Ovary (tissue), 7 donors: ENCODE measurements at regions not wholly inside any gene's neighbourhood (a gene's known extent, or its start where the extent isn't known, plus 50 kb on each side); places are given as distances from the start of the nearest gene placed in this dataset.

ENCODE experiments used
- DNase-seq, 5 donors: peaks; one replicate each; pipeline ENCODE4 v3.0.0-alpha.2; 2019 to 2020
- H3K27ac ChIP-seq, 2 donors: fragments of 200-600 bp; one replicate each; pipeline versions ENCODE4 v1.5.1 to v1.8.0; 2019 to 2022
- H3K27me3 ChIP-seq: fragments of 200-600 bp; one replicate; pipeline ENCODE4 v1.8.0; 2022
- H3K36me3 ChIP-seq: fragments of 200-600 bp; sonication (generic); one replicate; pipeline ENCODE4 v1.5.1; 2019
- H3K4me1 ChIP-seq: one replicate; pipeline ENCODE4 v1.8.1; 2013; ENCODE audit warnings: mild to moderate bottlenecking, moderate library complexity; ENCODE audit not compliant: insufficient read depth
- H3K4me3 ChIP-seq: fragments of 200-600 bp; sonication (generic); one replicate; pipeline ENCODE4 v1.5.1; 2017
- H3K9me3 ChIP-seq, 2 donors: fragments of 200-600 bp in 1 of 2; sonication (generic) in 1 of 2; one replicate each; pipeline versions ENCODE4 v1.5.1 to v1.8.1; 2013 to 2019; ENCODE audit warnings: mild to moderate bottlenecking in 1 of 2, moderate library complexity in 1 of 2
- EP300 ChIP-seq: sonication (generic); formaldehyde crosslinking; IDR thresholded peaks from one replicate; pipeline ENCODE4 v1.6.1; 2017; ENCODE audit warnings: antibody characterized with exemption
- POLR2A ChIP-seq: fragments of 450-650 bp; IDR thresholded peaks from one replicate; pipeline ENCODE4 v1.6.1; 2017; ENCODE audit warnings: antibody characterized with exemption, mild to moderate bottlenecking, moderate library complexity
- WGBS, 3 donors: extraction: QIAGEN DNeasy Blood & Tissue Kit in 1 of 3; methylation state at CpG; one replicate each; pipeline versions ENCODE4 v1.1.5 to v1.1.7; 2013 to 2017; 5-methylcytosine and 5-hydroxymethylcytosine counted together
- intact Hi-C, 4 donors: fragments of 100-400 bp; cut with DNase I; formaldehyde crosslinking; loops; one replicate each; pipeline versions ENCODE4 v1.11.0 to v1.15.1; 2022 to 2023
- TF ChIP-seq, protein P1 (sequence below), 3 donors: fragments of 450-650 bp in 2 of 3; fragments of 200-600 bp in 1 of 3; IDR thresholded peaks; one replicate each; pipeline versions ENCODE4 v1.5.1 to v1.8.0; 2016 to 2022; ENCODE audit warnings: antibody characterized with exemption in 3 of 3, mild to moderate bottlenecking in 1 of 3
- donor health status: DM: no; HTN: no; CAD: no; lungs with moderate emphysema.
- donor health status: DM: no; HTN: no; CAD: no.
- donor health status: Bipolar disorder and iron deficiency.
- donor health status: DM: no; HTN: no; CAD: no.
- donor health status: DM: yes; HTN: yes; CAD: no.

DNA sequence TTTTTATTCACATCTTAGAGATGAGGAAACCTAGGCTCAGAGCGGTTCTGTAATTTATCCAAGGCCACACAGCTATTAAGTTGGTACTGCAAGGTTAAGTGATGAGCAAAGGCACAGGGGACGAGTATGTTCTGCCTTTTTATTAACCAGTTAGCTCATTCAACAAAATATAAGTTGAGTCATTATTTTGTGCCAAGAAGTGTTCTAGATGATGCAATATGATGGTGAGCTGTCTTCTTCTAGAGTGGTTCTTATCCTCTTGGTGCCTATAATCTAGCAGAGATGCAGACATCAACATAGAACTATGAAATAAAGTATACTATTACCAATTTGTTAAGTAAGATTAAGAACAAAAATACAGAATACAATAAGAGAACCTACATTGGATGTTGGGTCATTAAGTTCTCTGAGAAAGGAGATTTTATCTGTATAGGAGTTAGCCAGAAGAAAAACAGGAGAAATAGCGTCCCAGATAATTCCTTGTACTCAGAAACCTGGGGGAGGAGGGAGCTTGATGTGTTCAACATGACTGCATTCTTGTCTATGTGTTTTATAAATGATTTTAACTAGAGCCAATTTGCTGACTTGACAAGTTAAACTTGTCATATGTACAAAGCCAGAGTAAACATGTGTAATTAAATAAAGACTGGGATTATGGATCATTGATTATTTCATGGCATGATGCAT is 122.3 kb downstream of the TBXT start:
- intact Hi-C loops = no loop called here
- Histone ChIP-seq H3K27ac (no peak overlapping the region), H3K4me3 (no peak overlapping the region), H3K9me3 (no peaks in the 10 kb centered on the region), H3K36me3 (no peaks in the 10 kb centered on the region), H3K27me3 (no peaks in the 10 kb centered on the region), H3K4me1 (no peaks in the 10 kb centered on the region)
- no peak for DNase-seq
- TF ChIP-seq POLR2A = no peak
- TF ChIP-seq, protein P1, sequence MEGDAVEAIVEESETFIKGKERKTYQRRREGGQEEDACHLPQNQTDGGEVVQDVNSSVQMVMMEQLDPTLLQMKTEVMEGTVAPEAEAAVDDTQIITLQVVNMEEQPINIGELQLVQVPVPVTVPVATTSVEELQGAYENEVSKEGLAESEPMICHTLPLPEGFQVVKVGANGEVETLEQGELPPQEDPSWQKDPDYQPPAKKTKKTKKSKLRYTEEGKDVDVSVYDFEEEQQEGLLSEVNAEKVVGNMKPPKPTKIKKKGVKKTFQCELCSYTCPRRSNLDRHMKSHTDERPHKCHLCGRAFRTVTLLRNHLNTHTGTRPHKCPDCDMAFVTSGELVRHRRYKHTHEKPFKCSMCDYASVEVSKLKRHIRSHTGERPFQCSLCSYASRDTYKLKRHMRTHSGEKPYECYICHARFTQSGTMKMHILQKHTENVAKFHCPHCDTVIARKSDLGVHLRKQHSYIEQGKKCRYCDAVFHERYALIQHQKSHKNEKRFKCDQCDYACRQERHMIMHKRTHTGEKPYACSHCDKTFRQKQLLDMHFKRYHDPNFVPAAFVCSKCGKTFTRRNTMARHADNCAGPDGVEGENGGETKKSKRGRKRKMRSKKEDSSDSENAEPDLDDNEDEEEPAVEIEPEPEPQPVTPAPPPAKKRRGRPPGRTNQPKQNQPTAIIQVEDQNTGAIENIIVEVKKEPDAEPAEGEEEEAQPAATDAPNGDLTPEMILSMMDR (IDR thresholded peaks at IDR 0.05) = no peak
- TF ChIP-seq EP300 = no peak
- WGBS, 3 donors = 63 to 67% (median 64%) methylated on average over 3 of the region's 3 CpGs

DNA sequence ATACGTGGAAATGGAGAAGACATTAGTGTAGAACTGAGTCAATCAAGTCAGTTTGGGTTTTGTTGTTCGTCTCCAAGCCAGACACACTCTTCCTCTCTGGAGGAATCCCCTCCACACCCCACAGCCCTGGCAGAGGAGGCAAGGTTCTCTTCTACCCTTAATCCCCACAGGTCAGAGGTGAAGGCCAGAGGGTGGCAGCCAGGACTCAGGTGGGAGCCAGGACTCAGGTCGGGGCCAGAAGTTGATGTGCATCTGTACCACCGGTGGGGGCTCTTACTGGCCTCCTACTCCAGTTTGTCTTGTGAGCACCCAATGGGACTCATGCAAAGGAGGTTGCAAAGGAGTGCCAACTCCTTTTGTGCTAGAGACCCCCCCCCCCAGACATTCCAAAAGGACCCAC is 126.4 kb downstream of the TBXT start:
- TF ChIP-seq POLR2A (no peak), EP300 (no peak)
- TF ChIP-seq, protein P1 (IDR thresholded peaks at IDR 0.05) = no peak

DNA sequence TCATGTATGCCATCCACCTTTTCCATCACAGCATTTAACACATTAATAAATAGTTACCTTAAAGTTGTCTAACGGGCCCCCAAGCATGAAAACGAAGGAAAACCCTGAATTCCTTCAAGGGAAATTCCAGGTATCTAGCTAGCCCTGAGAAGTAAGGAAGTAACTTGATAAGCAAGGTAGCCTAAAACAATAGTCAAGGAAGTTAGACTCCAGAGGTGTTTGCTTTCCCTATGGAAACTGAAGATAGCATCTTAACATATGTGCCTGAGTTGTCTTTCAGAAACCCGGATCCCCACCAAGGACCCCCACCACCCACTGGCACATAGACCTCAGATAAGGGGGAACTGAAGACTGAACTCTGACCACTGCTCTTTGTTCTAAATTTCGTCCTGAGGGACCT is 127.4 kb downstream of the TBXT start:
- intact Hi-C loops = no loop called here
- Histone ChIP-seq H3K9me3 (no peaks in the 10 kb centered on the region), H3K27ac (no peak overlapping the region), H3K27me3 (no peaks in the 10 kb centered on the region), H3K4me1 (no peaks in the 10 kb centered on the region), H3K4me3 (no peak overlapping the region), H3K36me3 (no peaks in the 10 kb centered on the region)
- WGBS, 3 donors = 68 to 76% (median 75%) methylated on average over 4 of the region's 4 CpGs
- DNase-seq = no peak
- TF ChIP-seq, protein P1 (IDR thresholded peaks at IDR 0.05) = no peak
- TF ChIP-seq POLR2A (no peak), EP300 (no peak)

More for the DNA sequence above, 126.4 kb downstream of the TBXT start:
- H3K4me1 ChIP-seq = no peaks in the 10 kb centered on the region
- no peak overlapping the region for H3K27ac ChIP-seq
- intact Hi-C loops = no loop called here
- H3K36me3 ChIP-seq = no peaks in the 10 kb centered on the region
- DNase-seq = no peak
- WGBS, 3 donors = 75 to 87% (median 85%) methylated on average over 4 of the region's 4 CpGs
- no peak overlapping the region for H3K4me3 ChIP-seq
- H3K27me3 ChIP-seq = no peaks in the 10 kb centered on the region
- no peaks in the 10 kb centered on the region for H3K9me3 ChIP-seq

DNA sequence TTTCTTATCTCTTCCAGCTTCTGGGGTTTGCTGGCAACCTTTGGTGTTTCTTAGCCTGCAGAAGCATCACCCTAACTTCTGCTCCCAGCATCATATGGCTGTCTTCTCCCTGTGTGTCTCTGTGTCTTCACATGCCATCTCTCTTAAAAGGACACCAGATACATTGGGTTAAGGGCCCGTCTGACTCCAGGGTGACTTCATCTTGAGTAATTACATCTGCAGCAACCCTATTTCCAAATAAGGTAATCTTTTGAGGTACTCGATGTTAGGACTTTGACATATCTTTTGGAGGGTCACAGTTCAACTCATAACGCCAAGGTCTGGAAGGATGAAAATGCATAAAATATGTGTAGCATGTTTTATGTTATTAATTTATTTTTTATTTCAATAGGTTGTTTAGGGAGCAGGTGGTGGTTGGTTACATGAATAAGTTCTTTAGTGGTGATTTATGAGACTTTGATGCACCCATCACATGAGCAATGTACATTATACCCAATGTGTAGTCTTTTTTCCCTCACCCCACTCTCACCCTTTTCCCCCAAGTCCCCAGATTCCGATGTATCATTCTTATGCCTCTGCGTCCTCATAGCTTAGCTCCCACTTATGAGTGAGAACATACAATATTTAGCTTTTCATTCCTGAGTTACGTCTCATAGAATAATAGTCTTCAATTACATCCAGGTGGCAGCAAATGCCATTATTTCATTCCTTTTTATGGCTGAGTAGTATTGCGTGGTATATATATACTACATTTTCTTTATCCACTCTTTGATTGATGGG is 131.1 kb downstream of the TBXT start:
- TF ChIP-seq POLR2A = no peak
- TF ChIP-seq, protein P1 (IDR thresholded peaks at IDR 0.05) = no peak
- TF ChIP-seq EP300 = no peak

More for the DNA sequence above, 131.1 kb downstream of the TBXT start:
- no peaks in the 10 kb centered on the region for H3K27me3 ChIP-seq
- 72 to 75% (median 72%) methylated on average over 7 of the region's 7 CpGs for WGBS, 3 donors
- H3K9me3 ChIP-seq = no peaks in the 10 kb centered on the region
- intact Hi-C loops = loop anchor here in 1 of 4 donors (5.0 kb wide), 1 partner anchor 1624 kb away; no protein-coding TSS in a partner anchor
- H3K27ac ChIP-seq = no peak overlapping the region
- no peak overlapping the region for H3K4me3 ChIP-seq
- DNase-seq = no peak
- H3K4me1 ChIP-seq = no peaks in the 10 kb centered on the region
- no peaks in the 10 kb centered on the region for H3K36me3 ChIP-seq
